Neural crest cell (in vitro differentiated cells): ENCODE measurements at regions not wholly inside any gene's neighbourhood (a gene's known extent, or its start where the extent isn't known, plus 50 kb on each side); places are given as distances from the start of the nearest gene placed in this dataset.

Experiments
- DNase-seq: peaks from one replicate; pipeline ENCODE4 v3.0.0; 2021; ENCODE audit warnings: low read depth, mixed read lengths, low spot score
- H3K27ac Mint-ChIP-seq: one replicate; pipeline ENCODE4 v1.8.0; 2021; ENCODE audit warnings: mild to moderate bottlenecking, mixed read lengths; ENCODE audit not compliant: unreplicated experiment
- H3K27me3 Mint-ChIP-seq: 2 replicates; pipeline ENCODE4 v1.8.0; 2021; ENCODE audit warnings: low read depth, mild to moderate bottlenecking, mixed read lengths
- H3K36me3 Mint-ChIP-seq: 2 replicates; pipeline ENCODE4 v1.8.0; 2021; ENCODE audit warnings: low read depth, mild to moderate bottlenecking, mixed read lengths
- H3K4me1 Mint-ChIP-seq: 2 replicates; pipeline ENCODE4 v1.8.0; 2021; ENCODE audit warnings: mixed read lengths
- H3K4me3 Mint-ChIP-seq: one replicate; pipeline ENCODE4 v1.8.0; 2021; ENCODE audit warnings: mild to moderate bottlenecking, mixed read lengths
- H3K9me3 Mint-ChIP-seq: 2 replicates; pipeline ENCODE4 v1.8.0; 2021; ENCODE audit warnings: mixed read lengths
- TF ChIP-seq, protein P1 (sequence below): fragments of 200-600 bp; sonication (generic); conservative IDR thresholded peaks from 2 replicates; pipeline ENCODE4 v1.5.0; 2021; ENCODE audit warnings: antibody characterized with exemption, mild to moderate bottlenecking

DNA sequence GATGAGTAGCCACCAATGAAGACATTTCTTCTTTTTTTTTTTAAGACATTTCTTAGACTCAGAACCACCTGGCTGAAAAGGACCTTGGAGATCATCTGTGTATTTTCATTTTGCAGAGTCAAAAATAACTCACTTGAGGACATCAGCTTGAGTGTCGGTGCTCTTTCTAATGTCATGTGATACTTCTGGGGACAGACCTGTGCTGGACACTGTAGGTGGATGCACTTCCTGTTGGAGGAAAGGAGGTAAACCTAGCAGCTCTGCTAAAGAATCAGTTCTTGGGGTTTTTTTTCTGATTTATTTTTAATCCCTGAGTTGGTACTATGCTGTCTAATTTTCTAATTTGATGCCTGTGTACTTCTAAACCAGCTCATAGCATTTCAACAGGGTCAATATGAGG, 283.9 kb upstream of the CRIM1 start:
- no peaks in the 10 kb centered on the region for H3K4me1 Mint-ChIP-seq
- H3K36me3 Mint-ChIP-seq = no peaks in the 10 kb centered on the region
- H3K27me3 Mint-ChIP-seq = no peaks in the 10 kb centered on the region
- no peak overlapping the region for H3K4me3 Mint-ChIP-seq
- no peaks in the 10 kb centered on the region for H3K9me3 Mint-ChIP-seq
- DNase-seq = no peak
- TF ChIP-seq, protein P1, sequence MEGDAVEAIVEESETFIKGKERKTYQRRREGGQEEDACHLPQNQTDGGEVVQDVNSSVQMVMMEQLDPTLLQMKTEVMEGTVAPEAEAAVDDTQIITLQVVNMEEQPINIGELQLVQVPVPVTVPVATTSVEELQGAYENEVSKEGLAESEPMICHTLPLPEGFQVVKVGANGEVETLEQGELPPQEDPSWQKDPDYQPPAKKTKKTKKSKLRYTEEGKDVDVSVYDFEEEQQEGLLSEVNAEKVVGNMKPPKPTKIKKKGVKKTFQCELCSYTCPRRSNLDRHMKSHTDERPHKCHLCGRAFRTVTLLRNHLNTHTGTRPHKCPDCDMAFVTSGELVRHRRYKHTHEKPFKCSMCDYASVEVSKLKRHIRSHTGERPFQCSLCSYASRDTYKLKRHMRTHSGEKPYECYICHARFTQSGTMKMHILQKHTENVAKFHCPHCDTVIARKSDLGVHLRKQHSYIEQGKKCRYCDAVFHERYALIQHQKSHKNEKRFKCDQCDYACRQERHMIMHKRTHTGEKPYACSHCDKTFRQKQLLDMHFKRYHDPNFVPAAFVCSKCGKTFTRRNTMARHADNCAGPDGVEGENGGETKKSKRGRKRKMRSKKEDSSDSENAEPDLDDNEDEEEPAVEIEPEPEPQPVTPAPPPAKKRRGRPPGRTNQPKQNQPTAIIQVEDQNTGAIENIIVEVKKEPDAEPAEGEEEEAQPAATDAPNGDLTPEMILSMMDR = no peak
- H3K27ac Mint-ChIP-seq = no peak overlapping the region

GRCh38 chr2:36069074-36069473, 286.5 kb upstream of the CRIM1 start:
- no peaks in the 10 kb centered on the region for H3K27me3 Mint-ChIP-seq
- no peaks in the 10 kb centered on the region for H3K9me3 Mint-ChIP-seq
- DNase-seq = no peak
- H3K4me1 Mint-ChIP-seq = no peaks in the 10 kb centered on the region
- no peak overlapping the region for H3K4me3 Mint-ChIP-seq
- TF ChIP-seq, protein P1 = no peak
- no peak overlapping the region for H3K27ac Mint-ChIP-seq
- no peaks in the 10 kb centered on the region for H3K36me3 Mint-ChIP-seq

DNA sequence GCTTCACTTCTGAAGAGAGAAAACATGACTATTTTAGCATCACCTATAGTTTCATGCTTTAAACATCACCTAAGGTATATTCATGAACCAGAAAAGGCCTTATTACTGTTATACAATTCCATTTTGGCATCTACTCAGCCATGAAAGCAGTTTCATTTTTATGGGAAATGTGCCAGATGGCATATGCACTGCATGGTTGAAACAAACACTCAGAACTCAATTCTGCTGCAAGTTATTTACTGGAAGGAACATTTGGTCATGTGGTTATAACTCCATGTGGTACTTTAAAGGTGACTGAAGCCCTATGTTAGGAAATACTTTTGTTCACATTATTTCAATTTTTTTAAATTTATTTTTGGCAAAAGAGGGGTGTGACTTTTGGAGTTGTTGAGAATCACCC, 287.5 kb upstream of the CRIM1 start:
- no peaks in the 10 kb centered on the region for H3K4me1 Mint-ChIP-seq
- H3K4me3 Mint-ChIP-seq = no peak overlapping the region
- peaks cover 2% of the 10 kb centered on the region for H3K9me3 Mint-ChIP-seq
- H3K27me3 Mint-ChIP-seq = no peaks in the 10 kb centered on the region
- peaks cover 7% of the 10 kb centered on the region for H3K36me3 Mint-ChIP-seq
- no peak for DNase-seq
- no peak overlapping the region for H3K27ac Mint-ChIP-seq
- TF ChIP-seq, protein P1 = no peak

DNA sequence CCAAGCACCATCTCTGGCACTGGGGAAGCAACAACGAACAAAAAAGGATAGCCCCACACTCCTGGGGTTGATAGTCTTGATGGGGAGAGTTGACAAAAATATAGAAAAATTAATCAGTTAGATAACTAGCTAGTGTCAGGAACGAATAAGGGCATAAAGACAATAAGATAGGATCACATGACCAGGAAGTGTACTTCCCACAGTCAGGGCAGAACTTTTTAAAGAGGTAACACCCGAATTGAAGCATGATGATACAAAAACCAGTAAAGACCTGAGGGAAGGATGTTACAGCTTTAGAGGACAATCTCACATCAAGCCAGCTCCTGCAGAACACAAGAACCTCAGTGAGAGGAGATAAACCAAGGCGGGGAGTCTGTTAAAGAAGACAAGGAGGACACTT, 295.4 kb upstream of the CRIM1 start:
- peaks cover 11% of the 10 kb centered on the region for H3K4me1 Mint-ChIP-seq
- TF ChIP-seq, protein P1 = no peak
- H3K36me3 Mint-ChIP-seq = peaks cover 9% of the 10 kb centered on the region
- H3K9me3 Mint-ChIP-seq = peaks cover 5% of the 10 kb centered on the region
- H3K27ac Mint-ChIP-seq = no peak overlapping the region
- no peak for DNase-seq
- no peaks in the 10 kb centered on the region for H3K27me3 Mint-ChIP-seq
- no peak overlapping the region for H3K4me3 Mint-ChIP-seq

- Mint-ChIP-seq H3K9me3 (peaks cover 5% of the 10 kb centered on the region), H3K4me3 (no peak overlapping the region), H3K36me3 (peaks cover 9% of the 10 kb centered on the region), H3K27me3 (no peaks in the 10 kb centered on the region), H3K27ac (no peak overlapping the region), H3K4me1 (peaks cover 11% of the 10 kb centered on the region)
- TF ChIP-seq, protein P1 = no peak
- no peak for DNase-seq
Measured at GRCh38 chr2:36059691-36060090, 295.9 kb upstream of the CRIM1 start.

DNA sequence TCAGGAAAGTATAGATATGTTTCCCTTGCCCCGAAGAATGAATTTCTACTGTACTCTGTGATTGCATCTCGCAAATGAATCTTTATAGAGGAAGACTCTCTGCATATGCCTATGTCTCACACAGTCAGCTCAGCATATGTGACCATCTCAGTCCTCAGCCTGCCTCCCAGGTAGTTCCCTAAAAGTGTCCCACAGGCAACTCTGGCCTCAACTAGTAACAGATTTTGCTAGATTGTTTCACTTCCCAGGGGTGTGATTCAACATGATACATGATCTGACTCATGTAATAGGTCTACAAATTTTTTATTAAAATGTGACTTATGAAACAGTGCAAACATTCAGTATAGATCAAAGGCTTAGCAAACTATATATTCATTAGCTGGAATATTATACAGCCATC, 296.6 kb upstream of the CRIM1 start:
- no peak overlapping the region for H3K4me3 Mint-ChIP-seq
- peaks cover 9% of the 10 kb centered on the region for H3K36me3 Mint-ChIP-seq
- H3K9me3 Mint-ChIP-seq = peaks cover 5% of the 10 kb centered on the region
- no peak for DNase-seq
- H3K27ac Mint-ChIP-seq = no peak overlapping the region
- no peaks in the 10 kb centered on the region for H3K27me3 Mint-ChIP-seq
- TF ChIP-seq, protein P1 = no peak
- peaks cover 11% of the 10 kb centered on the region for H3K4me1 Mint-ChIP-seq
